Nephron progenitor cell (in vitro differentiated cells): ENCODE measurements at regions not wholly inside any gene's neighbourhood (a gene's known extent, or its start where the extent isn't known, plus 50 kb on each side); places are given as distances from the start of the nearest gene placed in this dataset.
A peak's percentile ranks its signal among the peaks of the same experiment; 100 is the strongest.
"Not testable (repeated sequence)": the region's sequence is repeated elsewhere in the genome, so short reads cannot be mapped to it uniquely, and the experiment has no call there.

Experiments used
- DNase-seq: peaks from one replicate; pipeline ENCODE4 v3.0.0; 2021
- H3K27ac Mint-ChIP-seq: 2 replicates; pipeline ENCODE4 v1.8.0; 2021; ENCODE audit warnings: mild to moderate bottlenecking, moderate library complexity, mixed read lengths
- H3K27me3 Mint-ChIP-seq: 2 replicates; pipeline ENCODE4 v1.8.0; 2021; ENCODE audit warnings: mild to moderate bottlenecking, low read depth, mixed read lengths; ENCODE audit not compliant: poor library complexity
- H3K36me3 Mint-ChIP-seq: 2 replicates; pipeline ENCODE4 v1.8.0; 2021; ENCODE audit warnings: low read depth, mixed read lengths
- H3K4me1 Mint-ChIP-seq: 2 replicates; pipeline ENCODE4 v1.8.0; 2021; ENCODE audit warnings: mixed read lengths
- H3K4me3 Mint-ChIP-seq: 2 replicates; pipeline ENCODE4 v1.8.0; 2021; ENCODE audit warnings: mild to moderate bottlenecking, moderate library complexity, mixed read lengths
- H3K9me3 Mint-ChIP-seq: 2 replicates; pipeline ENCODE4 v1.8.0; 2021; ENCODE audit warnings: mild to moderate bottlenecking, moderate library complexity, mixed read lengths
- TF ChIP-seq, protein P1 (sequence below): fragments of 200-600 bp; sonication (generic); IDR thresholded peaks from 2 replicates; pipeline ENCODE4 v1.5.0; 2021; ENCODE audit warnings: antibody characterized with exemption

DNA sequence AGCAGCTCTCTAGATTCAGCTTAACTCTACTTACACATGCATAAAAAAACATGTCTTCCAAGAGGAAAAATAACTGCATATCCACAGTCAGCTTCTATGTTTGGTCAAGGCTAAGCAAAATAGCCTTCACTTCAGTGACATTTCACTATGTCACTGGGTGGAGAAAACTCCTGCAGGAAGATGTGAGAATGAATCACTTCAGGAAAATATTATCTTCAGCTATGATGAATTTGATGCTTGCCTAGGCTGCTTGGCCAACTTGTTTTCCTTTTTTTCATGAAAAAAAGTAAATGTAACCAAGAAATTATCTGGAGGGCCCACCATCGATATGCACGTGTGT, 143.0 kb upstream of the ZNF608 start:
- Mint-ChIP-seq H3K27ac (no peak overlapping the region), H3K9me3 (peaks cover 9% of the 10 kb centered on the region), H3K36me3 (no peaks in the 10 kb centered on the region), H3K4me1 (peaks cover 49% of the 10 kb centered on the region), H3K4me3 (peak overlapping the region; percentile 70), H3K27me3 (no peaks in the 10 kb centered on the region)
- DNase-seq: no peak
- TF ChIP-seq, protein P1, sequence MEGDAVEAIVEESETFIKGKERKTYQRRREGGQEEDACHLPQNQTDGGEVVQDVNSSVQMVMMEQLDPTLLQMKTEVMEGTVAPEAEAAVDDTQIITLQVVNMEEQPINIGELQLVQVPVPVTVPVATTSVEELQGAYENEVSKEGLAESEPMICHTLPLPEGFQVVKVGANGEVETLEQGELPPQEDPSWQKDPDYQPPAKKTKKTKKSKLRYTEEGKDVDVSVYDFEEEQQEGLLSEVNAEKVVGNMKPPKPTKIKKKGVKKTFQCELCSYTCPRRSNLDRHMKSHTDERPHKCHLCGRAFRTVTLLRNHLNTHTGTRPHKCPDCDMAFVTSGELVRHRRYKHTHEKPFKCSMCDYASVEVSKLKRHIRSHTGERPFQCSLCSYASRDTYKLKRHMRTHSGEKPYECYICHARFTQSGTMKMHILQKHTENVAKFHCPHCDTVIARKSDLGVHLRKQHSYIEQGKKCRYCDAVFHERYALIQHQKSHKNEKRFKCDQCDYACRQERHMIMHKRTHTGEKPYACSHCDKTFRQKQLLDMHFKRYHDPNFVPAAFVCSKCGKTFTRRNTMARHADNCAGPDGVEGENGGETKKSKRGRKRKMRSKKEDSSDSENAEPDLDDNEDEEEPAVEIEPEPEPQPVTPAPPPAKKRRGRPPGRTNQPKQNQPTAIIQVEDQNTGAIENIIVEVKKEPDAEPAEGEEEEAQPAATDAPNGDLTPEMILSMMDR: no peak

DNA sequence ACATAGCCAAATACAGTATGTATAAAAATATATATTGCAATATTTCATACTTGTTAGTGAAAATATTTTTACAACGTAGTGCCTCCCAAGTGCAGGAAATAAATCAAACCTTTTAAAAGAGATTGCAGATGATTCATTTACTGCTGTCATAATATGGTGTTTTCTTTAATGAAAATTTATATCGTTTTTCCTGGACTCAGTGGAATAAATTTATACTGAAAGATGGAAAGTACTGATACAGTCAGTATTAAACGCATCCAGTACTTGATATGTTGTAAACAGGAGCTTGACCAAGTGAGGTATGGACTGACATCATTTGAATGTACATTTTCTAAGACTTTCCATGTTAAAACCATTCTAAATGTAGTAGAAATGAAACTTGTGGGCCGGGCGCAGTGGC, 143.4 kb upstream of the ZNF608 start:
- TF ChIP-seq, protein P1: no peak
- no peaks in the 10 kb centered on the region for H3K27me3 Mint-ChIP-seq

DNA sequence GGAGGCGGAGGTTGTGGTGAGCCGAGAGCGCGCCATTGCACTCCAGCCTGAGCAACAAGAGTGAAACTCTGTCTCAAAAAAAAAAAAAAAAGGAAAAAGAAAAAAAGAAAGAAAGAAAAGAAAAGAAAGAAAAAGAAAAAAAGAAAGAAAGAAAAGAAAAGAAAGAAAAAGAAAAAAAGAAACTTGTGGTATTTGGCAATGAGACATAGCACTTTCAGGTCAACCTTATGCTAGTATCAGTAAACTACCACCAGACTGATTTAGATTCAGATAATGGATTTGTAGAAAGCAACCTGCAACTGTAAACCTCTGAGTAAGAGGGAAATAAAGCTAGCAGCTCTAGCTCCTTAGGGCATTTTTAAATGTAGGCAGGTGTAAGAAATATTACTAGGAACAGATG, 144.0 kb upstream of the ZNF608 start:
- DNase-seq, H3K27me3 Mint-ChIP-seq, H3K9me3 Mint-ChIP-seq, H3K4me3 Mint-ChIP-seq, H3K27ac Mint-ChIP-seq, H3K36me3 Mint-ChIP-seq: not testable (repeated sequence)
- peaks cover 55% of the 10 kb centered on the region for H3K4me1 Mint-ChIP-seq

More for the DNA sequence above, 143.4 kb upstream of the ZNF608 start:
- Mint-ChIP-seq H3K36me3 (no peaks in the 10 kb centered on the region), H3K4me1 (peaks cover 49% of the 10 kb centered on the region), H3K27ac (no peak overlapping the region), H3K9me3 (peaks cover 9% of the 10 kb centered on the region), H3K4me3 (no peak overlapping the region)
- no peak for DNase-seq

DNA sequence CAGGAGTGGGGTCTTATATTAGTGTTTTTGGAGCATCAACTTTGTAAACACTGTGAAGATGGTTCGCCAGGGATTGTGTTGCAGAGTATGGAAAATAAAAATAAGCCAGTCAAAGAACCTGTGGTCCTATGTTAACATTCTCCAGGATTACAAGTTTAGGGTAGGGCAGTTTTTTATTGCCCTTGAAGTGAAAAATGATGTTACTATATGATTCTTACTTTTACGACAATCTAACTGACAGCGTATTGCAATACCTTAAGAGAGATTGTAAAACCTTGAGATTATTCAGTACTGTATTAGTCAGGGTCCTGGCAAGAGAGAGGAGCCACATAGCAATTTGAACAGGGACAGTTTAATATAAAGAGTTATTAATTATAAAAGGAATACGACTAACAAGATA, 144.7 kb upstream of the ZNF608 start:
- peaks cover 55% of the 10 kb centered on the region for H3K4me1 Mint-ChIP-seq

DNA sequence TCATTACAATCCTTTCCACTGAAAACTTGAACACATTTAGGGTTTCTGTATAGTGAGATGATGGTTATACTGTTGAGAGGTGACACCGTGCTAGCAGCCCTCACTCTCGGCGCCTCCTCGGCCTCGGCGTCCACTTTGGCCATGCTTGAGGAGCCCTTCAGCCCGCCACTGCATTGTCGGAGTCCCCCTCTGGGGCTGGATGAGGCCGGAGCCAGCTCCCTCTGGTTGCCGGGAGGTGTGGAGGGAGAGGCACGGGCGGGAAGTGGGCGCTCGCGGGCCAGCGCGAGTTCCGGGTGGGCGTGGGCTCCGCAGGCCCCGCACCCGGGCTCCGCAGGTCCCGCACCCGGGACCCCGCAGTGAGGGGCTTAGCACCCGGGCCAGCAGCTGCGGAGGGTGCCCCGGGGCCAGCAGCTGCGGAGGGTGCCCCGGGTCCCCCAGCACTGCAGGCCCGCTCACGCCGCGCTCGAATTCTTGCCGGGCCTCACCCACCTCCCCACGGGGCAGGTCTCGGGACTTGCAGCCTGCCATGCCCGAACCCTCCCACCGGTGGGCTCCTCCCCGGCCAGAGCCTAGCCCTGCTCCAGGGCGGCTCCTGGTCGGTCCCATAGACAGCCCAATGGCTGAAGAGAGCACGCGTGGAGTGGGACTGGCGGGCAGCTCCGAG, 145.9 kb upstream of the ZNF608 start:
- TF ChIP-seq, protein P1: no peak
- no peak for DNase-seq
- no peaks in the 10 kb centered on the region for H3K27me3 Mint-ChIP-seq
- H3K27ac Mint-ChIP-seq: no peak overlapping the region
- peaks cover 14% of the 10 kb centered on the region for H3K36me3 Mint-ChIP-seq
- H3K9me3 Mint-ChIP-seq: peaks cover 15% of the 10 kb centered on the region
- no peak overlapping the region for H3K4me3 Mint-ChIP-seq
- H3K4me1 Mint-ChIP-seq: peaks cover 44% of the 10 kb centered on the region

More for the DNA sequence above, 144.7 kb upstream of the ZNF608 start:
- Mint-ChIP-seq H3K27me3 (no peaks in the 10 kb centered on the region), H3K27ac (no peak overlapping the region), H3K9me3 (peaks cover 6% of the 10 kb centered on the region), H3K36me3 (peaks cover 3% of the 10 kb centered on the region), H3K4me3 (no peak overlapping the region)
- no peak for DNase-seq
- TF ChIP-seq, protein P1: no peak

DNA sequence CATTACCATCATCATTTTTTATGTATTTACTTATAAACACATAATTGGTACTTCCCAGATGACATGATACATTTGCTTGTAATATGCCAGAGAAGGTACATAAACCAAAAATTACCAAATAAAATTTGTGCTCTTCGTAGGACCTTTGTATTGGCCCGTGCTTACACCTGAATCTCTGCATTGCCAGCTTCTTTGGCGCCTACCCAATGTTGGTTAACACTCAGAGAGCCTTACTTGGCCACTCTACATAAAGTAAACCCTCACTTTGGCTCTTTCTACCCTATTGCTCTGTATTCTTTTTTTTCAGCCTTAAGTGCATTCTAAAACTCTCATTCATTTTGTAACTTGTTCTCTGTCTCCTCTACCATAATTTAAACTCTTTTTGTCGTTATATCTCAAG, 148.1 kb upstream of the ZNF608 start:
- Mint-ChIP-seq H3K27me3 (no peaks in the 10 kb centered on the region), H3K4me3 (no peak overlapping the region), H3K9me3 (peaks cover 23% of the 10 kb centered on the region), H3K4me1 (peaks cover 22% of the 10 kb centered on the region), H3K36me3 (peaks cover 21% of the 10 kb centered on the region), H3K27ac (no peak overlapping the region)
- TF ChIP-seq, protein P1: no peak
- DNase-seq: no peak
